Smooth muscle cell of the brain vasculature (primary cell): ENCODE measurements at regions not wholly inside any gene's neighbourhood (a gene's known extent, or its start where the extent isn't known, plus 50 kb on each side); places are given as distances from the start of the nearest gene placed in this dataset.
"Not testable (repeated sequence)": the region's sequence is repeated elsewhere in the genome, so short reads cannot be mapped to it uniquely, and the experiment has no call there.

ENCODE experiments used
- DNase-seq: peaks from one replicate; pipeline ENCODE4 v3.0.0-alpha.2; 2012; ENCODE audit warnings: low read depth, low spot score

DNA sequence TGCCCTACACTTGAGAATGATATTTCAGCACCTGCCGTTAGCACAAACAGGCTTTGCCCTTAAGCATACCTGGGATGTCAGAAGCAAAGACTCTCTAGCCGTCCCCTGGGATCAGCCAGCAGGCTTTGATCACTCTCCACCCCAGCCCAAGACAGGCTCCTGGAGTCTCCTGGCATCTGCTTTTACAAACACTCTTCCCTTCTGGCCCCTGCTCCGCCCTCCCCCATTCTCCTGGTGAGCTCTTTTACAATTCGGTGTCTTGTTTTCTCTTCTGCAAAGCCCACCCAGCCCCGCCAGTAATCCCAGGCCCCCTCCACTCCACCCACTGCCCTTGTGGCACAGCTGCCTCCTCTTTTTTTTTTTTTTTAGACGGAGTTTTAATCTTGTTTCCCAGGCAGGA, 50.4 kb downstream of the KATNIP start:
- DNase-seq = no peak

DNA sequence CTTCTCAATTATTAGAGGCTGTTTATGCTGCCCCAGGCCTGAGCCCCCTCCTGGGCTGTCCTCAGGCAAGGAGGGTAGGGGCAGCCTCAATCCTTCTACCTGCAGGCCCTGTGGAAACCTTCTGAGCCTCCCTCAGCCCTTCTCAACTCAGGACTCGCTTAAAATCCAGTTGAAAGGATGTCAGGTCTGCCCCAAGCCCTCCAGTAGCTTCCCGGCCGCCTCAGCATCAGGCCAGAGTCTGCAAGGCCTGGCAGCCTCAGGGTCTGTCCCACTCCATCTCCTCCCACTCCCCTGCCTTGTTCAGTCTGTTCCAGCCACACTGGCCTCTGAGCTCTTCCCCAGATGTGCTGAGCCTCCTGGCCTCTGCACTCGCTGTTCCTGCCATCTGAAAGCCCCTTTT, 52.2 kb downstream of the KATNIP start:
- DNase-seq = no peak

DNA sequence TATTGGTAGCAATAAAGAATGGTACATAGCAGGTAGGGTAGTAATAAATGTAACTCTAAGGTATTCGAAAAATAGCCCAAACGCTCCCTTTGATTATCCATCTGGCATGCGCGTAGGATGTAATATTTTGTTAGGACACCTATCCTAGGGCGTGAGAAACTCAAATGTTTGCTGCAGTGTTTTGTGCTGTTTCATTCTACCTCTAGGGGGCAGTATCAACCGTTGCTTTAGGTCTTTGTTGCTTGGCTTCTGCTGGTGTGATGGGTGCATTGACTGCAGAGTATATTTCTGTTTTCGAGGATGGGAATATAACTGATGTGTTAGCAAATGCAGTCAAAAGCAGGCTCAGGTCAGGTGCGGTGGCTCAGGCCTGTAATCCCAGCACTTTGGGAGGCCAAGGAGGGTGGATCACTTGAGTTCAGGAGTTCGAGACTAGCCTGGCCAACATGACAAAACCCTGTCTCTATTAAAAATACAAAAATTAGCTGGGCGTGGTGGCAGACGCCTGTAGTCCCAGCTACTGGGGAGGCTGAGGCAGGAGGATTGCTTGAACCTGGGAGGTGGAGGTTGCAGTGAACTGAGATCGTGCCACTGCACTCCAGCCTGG, 55.7 kb downstream of the KATNIP start:
- not testable (repeated sequence) for DNase-seq

DNA sequence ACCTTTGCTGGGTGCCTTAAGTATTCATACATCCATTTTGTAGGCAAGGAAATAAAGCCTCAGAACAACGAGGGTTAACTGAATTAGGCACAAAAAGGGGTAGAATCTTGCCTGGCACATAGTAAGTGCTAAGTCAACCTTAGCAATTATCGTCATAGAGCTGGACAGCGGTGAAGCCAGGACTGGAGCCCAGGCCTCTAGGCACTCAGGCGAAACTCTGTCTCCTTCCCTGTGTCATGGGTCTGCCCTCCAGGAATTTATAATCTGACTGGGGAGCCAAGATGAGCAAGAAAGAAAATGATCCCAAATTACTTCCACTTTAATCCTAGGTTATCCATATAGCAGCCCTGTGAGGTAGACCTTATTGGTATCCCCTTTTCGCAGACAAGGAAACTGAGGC, 61.4 kb downstream of the KATNIP start:
- DNase-seq = no peak

DNA sequence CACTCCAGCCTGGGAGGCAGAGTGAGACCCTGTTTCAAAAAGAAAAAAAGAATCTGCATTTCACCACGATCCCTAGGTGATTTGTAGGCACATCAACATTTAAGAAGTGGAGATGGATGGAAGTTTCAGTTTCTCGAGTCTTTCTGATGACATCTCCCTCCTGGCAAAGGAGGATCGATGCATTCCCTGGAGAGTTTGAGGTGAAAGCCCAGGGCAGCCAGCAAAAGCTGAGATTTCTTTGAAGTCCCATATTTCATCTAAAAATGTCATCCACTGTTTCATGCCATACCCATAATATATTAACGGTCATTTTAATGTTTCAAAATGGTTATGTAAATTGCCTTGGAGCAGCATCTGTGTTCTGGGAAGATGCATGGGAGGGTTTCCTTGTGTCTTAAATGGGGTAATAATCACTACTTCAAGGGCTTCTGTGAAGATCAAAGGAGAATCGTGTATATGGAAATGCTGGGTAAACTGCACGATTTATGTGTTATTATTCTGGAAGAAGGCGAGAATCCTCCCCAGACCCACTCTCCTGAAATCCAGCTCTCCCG, 63.4 kb downstream of the KATNIP start:
- no peak for DNase-seq

DNA sequence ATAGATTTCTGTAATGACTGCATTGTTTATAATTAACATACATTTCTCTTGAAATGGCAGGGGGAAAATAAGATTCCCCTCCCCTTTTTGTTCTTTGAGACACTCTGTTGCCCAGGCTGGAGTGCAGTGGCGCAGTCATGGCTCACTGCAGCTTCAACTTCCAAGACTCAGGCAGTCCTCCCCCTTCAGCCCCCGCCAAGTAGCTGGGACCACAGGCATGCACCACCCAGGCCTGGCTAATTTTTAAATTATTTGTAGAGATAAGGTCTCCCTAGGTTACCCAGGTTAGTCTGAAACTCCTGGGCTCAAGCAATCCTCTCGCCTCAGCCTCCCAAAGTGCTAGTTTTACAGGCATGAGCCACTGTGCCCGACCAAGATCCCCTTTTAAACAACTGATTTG, 67.7 kb downstream of the KATNIP start:
- DNase-seq = no peak

DNA sequence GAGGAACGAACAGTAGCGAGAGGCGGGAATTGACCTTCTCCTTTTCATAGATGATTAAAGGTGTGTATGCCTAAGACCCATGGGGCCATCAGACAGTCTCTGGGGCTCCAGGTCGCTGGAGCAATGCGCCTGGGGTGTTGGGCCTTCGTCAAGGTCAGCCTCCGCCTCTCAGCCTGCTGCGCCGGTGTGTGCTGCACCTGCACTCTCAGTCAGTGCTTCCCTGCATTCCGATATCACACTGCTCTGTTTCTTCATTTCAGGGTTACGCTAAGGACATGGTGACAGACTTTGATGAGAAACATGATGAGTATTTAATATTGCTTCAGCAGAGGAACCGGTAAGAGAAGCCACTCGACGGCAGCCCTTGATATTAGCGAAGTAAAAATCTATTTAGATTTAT, 68.2 kb downstream of the KATNIP start:
- no peak for DNase-seq

DNA sequence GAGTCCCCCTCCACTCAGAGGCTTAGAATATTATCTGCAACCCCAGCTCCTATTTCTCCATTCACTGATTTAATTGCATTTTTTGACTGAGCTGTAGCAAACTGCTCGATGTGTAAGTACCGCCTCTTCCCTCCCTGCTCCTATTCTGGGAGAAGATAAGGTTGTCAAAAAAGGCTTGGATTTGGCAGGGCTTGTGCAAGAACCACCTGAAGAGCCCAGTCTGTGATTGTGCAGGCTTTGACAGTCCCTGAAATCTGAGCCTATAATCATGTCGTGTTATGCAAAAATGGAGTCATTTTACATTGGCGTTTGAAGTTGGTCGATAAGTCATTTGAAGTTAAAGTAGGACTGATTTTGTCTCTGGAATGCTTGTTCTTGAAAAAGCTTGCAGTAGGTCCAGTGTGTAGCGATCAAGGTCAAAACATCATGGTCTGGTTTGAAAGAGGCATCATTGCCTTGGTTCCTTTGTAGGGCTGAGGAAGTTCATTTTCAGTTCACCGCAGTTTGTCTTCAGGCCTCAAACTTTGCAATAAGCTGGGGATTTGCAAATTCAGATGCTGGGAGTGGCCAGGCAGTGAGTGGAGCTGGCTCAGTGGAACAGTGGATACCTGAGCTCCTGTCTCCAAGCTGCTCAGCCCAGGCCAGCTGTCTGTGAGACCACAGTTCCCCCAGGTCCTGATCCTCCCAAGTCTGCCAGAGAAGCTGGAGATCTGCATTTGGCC, 68.8 kb downstream of the KATNIP start:
- no peak for DNase-seq

DNA sequence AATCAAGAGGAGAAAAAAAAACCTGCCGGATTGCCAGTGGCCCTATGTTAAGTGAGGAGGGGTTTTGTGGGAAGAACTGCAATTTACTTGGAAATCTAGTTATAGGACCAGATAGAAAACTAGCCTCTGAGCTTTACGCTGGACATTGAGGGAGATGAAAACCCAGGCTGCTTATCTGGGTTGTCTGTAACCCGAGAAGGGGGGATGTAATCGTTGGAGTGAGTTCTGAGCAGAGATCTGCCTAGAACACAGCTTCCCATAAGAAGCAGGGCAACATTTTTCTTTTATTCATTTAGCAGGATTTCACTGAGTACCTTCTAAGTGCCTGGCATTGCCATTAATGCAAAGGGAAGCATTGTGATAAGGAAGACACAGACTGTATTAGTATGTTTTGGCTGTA, 70.6 kb downstream of the KATNIP start:
- DNase-seq = no peak

DNA sequence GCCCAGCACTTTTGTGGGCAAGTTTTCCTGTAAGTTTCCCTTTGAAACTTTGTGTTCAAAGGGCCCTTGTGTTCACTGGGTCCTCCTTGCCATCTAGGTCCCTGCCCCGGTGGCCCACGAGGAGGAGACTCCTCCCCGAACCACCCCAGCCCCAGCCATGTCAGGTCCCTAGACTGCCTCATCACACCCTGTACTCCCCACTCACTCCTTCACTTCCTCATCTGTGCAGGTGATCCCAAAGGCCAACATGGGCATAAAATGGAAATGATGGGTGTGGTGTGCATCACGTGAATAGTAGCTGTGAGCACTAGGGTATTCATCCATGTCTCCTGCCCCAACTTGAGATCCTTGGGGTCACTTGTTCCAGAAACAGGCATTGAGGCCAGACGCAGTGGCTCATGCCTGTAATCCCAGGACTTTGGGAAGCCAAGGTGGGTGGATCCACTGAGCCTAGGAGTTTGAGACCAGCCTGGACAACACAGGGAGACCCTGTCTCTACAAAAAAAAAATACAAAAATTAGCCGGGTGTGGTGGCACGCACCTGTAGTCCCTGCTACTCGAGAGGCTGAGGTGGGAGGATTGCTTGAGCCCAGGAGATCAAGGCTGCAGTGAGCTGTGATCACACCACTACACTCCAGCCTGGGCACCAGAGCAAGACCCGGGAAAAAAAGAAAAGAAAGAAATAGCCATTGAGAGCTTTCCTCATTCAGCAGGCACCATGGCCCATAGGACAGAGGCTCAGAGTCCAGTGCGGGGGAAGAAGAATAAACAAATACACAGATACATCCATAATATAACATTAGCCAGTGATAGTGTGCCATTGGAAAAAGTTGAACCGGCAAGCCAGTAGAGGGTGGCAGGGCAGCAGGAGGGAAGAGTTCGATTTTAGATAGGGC, 74.5 kb downstream of the KATNIP start:
- DNase-seq = no peak

DNA sequence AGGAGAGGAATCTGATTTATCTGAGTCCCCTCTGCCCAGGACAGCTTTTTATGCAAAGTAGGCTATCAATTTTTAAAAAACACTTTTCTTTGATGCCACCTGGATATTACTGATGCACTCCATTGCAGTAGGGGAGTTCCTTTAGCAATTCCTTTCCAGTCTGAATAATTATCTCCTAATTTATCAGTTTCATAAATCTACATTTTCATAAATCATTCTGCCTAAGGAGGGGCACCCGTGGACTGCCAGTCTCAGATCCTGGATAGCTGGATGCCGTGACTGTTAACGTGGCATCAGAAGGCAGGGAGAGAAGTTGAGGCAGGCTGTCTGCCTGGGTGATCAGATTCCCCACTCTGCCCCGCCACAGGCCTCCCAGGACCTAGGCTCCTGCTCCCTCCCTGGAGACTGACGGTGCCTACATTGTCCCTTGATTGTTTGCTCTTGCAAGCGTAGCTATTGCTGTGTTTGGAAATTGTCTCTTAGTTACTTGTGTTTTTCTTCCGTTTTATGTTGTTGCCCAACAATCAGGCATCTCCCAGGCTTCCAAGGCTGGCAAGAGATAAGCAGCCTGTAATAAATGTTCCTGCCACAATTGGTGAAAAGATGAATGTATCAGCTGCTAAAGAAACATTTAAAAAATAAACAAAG, 75.2 kb downstream of the KATNIP start:
- no peak for DNase-seq

DNA sequence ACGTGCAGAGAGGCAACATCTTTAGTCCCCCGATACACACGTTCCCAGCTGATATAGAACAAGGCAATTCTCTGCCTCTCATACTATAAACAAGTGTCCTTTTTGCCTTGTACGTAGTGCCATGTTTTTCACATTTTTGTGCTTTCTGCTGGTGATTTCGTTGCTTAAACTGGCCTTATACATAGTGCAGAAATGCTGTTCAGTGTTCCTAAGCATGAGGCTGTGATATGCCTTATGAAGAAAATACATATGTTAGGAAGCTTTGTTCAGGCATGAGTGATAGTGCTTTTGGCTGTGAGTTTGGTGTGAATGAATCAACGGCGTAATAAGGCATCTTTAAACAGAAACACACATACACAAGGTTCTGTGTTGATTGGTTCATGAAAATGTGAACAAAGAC, 77.2 kb downstream of the KATNIP start:
- DNase-seq = no peak

DNA sequence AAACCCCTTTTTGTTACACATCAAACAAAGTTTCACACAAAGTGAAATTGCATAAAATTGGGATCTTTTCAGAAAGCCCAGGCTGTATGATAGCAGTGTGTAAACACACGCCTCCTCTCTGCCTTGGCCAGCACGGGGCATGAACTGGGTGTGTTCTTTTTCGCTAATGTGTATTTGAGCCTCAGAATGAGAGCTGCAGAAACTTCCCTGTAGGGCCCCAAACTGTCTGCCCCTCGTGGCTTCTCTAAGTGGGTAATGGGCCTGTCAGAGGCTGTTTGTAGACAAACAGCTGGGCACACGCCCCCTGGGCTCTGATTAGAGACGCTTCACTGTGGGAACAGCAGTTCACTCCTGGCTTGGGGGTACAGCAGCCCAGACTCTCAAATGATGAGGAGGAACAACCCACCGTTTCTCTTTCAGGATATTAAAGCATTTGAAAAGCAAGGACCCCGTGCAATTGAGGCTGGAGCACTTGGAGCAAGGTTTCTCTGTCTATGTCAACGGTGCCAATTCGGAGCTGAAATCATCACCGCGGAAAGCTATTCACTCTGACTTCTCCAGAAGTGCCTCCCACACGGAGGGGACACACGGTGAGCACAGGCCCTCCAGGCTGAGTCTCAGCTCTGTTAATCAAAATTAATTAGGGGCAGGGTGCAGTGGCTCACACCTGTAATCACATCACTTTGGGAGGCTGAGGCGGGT, 78.4 kb downstream of the KATNIP start:
- no peak for DNase-seq

DNA sequence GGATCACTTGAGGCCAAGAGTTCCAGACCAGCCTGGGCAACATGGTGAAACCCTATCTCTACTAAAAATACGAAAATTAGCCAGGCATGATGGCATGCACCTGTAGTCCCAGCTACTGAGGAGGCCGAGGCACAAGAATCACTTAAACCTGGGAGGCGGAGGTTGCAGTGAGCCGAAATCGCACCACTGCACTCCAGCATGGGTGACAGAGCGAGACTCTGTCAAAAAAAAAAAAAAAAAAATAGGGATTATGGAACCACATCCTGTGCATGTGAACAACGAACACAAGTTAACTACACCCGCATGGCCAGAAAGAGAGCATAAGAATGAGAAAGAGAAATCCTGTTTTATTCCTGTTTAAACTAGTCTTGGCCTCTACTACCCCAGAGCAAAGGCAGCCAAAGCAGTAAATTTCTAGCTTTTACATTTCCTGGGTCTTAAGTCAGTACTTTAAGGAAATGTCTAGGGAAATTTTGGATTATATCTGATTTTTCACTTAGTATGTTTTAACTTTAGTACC, 79.1 kb downstream of the KATNIP start:
- DNase-seq = not testable (repeated sequence)

DNA sequence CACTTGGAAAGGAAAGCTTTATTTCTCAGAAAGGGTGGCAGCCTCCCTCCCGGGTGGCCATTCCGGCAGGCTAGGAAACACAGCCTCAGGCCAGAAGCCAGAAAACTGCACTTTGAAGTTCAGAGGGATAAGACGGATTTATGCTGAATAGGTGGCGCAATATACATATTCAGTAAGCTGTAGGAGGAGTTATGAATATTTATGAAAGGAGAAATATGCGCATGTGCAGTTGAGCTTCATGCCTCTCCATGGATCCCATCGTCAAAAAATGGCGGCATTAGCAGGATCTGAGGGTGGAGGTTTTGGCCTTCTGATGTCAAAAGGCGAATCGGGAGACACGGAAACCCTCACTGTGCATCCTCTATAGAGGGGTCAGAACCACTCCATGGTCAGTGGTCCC, 82.3 kb downstream of the KATNIP start:
- DNase-seq = no peak

DNA sequence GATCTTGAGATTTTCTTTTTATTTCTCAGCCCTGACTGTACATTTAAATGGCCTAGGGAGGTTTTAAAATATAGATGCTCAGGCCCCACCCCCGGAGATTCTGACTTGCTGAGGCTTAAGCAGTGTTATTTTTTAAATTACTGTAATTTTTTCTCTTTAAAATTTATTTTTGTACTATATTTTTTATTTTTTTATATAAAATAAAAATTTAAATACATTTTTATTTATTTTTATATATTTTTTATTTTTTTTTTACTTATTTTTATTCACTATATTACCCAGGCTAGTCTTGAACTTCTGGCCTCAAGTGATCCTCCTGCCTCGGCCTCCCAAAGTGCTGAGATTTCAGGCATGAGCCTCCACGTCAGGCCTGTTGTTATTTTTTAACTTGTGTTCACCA, 83.3 kb downstream of the KATNIP start:
- DNase-seq = no peak

DNA sequence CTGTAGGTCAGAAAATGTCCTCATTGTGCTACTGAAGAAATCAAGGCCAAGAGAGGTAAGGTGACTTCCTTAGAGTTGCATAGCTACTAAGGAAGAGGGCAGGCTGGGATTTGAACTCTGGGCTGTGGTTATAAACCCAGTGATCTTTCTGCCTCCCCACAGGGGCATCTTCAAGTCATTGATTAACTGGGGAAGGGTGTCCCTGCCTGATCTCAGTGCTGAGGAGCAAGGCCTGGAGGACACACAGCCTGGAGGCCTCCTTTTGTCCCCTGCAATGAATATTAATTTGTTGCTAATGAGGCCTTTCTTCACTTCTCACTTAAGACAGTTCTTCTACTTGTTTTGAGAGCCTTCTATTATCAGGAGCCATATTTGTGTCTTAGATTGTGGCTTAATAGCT, 83.8 kb downstream of the KATNIP start:
- DNase-seq = no peak

DNA sequence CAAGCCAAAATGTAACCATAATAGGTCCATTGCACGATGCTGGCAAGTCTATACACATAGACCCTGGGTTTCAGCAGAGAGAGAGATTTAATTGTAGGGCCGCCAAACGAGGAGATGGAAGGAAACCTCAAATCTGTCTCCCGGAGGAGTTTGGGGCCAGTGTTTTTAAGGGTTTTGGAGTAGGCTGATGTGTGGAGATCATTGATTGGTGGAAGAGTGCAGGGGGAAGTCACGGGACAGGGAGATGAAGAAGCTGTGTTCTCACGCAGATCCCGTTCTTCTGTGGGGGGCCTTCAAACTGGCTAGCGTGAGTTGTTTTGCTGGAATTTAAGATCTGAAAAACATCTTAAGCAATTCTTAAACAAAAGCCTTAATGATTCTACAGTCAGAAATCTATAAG, 84.8 kb downstream of the KATNIP start:
- no peak for DNase-seq

DNA sequence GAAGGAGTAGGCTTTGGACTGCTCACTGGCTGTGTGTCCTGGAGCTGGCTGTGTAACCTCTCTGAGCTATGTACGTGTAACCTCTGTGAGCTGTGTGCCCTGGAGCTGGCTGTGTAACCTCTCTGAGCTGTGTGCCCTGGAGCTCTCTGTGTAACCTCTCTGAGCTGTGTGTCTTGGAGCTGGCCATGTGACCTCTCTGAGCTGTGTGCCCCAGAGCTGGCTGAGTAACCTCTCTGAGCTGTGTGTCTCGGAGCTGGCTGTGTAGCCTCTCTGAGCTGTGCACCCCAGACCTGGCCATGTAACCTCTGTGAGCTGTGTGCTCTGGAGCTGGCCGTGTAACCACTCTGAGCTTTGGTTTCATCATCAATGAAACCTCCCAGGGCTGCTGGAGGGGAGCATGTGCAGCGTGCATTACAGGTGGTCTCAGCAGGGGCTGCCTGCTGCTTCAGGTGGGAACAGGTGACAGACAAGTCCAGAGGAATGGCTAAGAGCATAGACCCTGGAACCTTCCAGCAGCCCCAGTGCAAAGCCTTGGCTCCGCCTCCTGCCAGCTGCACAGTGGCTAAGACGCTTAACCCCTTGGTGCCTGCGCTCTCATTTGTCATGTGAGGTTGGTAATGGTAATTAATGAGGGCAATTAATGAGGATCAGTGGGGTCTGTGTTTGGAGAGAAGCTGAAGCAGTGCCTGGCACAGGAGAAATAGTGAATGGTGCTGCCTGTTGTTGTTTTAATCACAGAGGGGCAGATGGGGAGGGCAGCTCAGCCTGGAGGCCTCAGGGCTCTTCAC, 86.7 kb downstream of the KATNIP start:
- DNase-seq = no peak
